Glutamatergic neuron (in vitro differentiated cells): ENCODE measurements at regions not wholly inside any gene's neighbourhood (a gene's known extent, or its start where the extent isn't known, plus 50 kb on each side); places are given as distances from the start of the nearest gene placed in this dataset.

Source experiments
- DNase-seq: peaks from one replicate; pipeline ENCODE4 v3.0.0; 2022
- H3K27ac Mint-ChIP-seq: one replicate; pipeline ENCODE4 v1.8.0; 2020; ENCODE audit warnings: mild to moderate bottlenecking, mixed read lengths, inconsistent platforms; ENCODE audit not compliant: unreplicated experiment
- H3K27me3 Mint-ChIP-seq: one replicate; pipeline ENCODE4 v1.8.0; 2020; ENCODE audit warnings: mild to moderate bottlenecking, moderate library complexity, mixed read lengths, inconsistent platforms; ENCODE audit not compliant: unreplicated experiment
- H3K36me3 Mint-ChIP-seq: one replicate; pipeline ENCODE4 v1.8.0; 2020; ENCODE audit warnings: mild to moderate bottlenecking, mixed read lengths, inconsistent platforms; ENCODE audit not compliant: unreplicated experiment
- H3K4me1 Mint-ChIP-seq: one replicate; pipeline ENCODE4 v1.8.0; 2020; ENCODE audit warnings: mild to moderate bottlenecking, low read depth, mixed read lengths, inconsistent platforms; ENCODE audit not compliant: unreplicated experiment
- H3K4me3 Mint-ChIP-seq: one replicate; pipeline ENCODE4 v1.8.0; 2020; ENCODE audit warnings: mild to moderate bottlenecking, mixed read lengths, inconsistent platforms; ENCODE audit not compliant: unreplicated experiment
- H3K9me3 Mint-ChIP-seq: one replicate; pipeline ENCODE4 v1.8.0; 2020; ENCODE audit warnings: mild to moderate bottlenecking, moderate library complexity, mixed read lengths, inconsistent platforms; ENCODE audit not compliant: unreplicated experiment
- CTCF ChIP-seq: fragments of 200-600 bp; sonication (generic); IDR thresholded peaks from one replicate; pipeline ENCODE4 v1.5.0; 2021; ENCODE audit not compliant: partially characterized antibody, unreplicated experiment

- H3K36me3 Mint-ChIP-seq, result no peaks in the 10 kb centered on the region
- no peak for TF ChIP-seq CTCF
- H3K27me3 Mint-ChIP-seq, result no peaks in the 10 kb centered on the region
- H3K9me3 Mint-ChIP-seq, result no peaks in the 10 kb centered on the region
- DNase-seq, result no peak
- H3K4me3 Mint-ChIP-seq, result no peak overlapping the region
- no peak overlapping the region for H3K27ac Mint-ChIP-seq
- no peaks in the 10 kb centered on the region for H3K4me1 Mint-ChIP-seq
Measured at GRCh38 chr12:77247542-77247941, 182.2 kb upstream of the E2F7 start.

GRCh38 chr12:77243345-77243744 lies 178.0 kb upstream of the E2F7 start:
- Mint-ChIP-seq H3K36me3 (no peaks in the 10 kb centered on the region), H3K27ac (no peak overlapping the region), H3K27me3 (no peaks in the 10 kb centered on the region), H3K4me3 (no peak overlapping the region), H3K4me1 (no peaks in the 10 kb centered on the region), H3K9me3 (no peaks in the 10 kb centered on the region)
- no peak for TF ChIP-seq CTCF
- DNase-seq, result no peak

- Mint-ChIP-seq H3K27me3 (no peaks in the 10 kb centered on the region), H3K27ac (no peak overlapping the region), H3K36me3 (no peaks in the 10 kb centered on the region), H3K4me1 (no peaks in the 10 kb centered on the region), H3K4me3 (no peak overlapping the region), H3K9me3 (no peaks in the 10 kb centered on the region)
- TF ChIP-seq CTCF, result no peak
- no peak for DNase-seq
Measured at GRCh38 chr12:77239617-77240016, 174.2 kb upstream of the E2F7 start.

DNA sequence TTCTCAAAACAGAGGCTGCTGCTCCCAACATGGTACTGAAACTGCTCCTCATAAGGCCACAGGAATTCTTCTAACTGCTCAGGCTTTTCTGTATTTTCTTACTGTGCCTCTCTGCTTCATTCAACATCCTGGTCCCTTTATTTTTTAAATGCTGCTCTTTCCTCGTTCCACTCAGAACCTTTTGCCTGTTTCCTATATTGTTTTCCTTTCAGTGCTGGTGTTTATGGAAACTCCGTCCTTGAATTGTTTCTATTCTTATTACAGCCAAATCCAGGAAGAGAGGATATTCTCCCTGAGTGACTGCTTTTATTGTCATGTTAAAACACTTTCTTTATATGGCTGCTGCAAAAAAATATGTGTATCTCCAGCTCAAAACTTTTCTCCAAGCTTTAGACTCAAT lies 173.0 kb upstream of the E2F7 start:
- Mint-ChIP-seq H3K9me3 (no peaks in the 10 kb centered on the region), H3K4me1 (no peaks in the 10 kb centered on the region), H3K27ac (no peak overlapping the region), H3K27me3 (no peaks in the 10 kb centered on the region), H3K36me3 (no peaks in the 10 kb centered on the region), H3K4me3 (no peak overlapping the region)
- no peak for DNase-seq
- no peak for TF ChIP-seq CTCF

DNA sequence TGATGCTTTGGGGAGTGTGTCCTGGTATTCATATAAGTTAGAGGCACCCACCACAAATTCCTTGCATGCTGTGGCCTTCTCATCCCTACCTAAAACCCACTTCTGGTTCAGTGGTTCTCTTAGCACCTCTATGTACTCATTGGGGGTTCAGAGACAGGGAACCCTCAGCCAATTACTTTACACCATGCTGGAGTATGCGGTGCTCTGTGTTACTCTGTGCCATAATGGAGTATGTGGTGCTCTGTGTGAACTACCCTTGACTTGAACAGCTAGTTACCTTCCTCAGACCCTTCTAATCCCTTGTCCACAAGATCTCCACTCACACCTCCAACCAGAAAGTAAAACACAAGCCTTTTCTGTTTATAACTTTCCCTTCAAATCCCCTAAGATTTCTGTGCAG lies 172.5 kb upstream of the E2F7 start:
- Mint-ChIP-seq H3K27me3 (no peaks in the 10 kb centered on the region), H3K4me1 (no peaks in the 10 kb centered on the region), H3K4me3 (no peak overlapping the region), H3K36me3 (no peaks in the 10 kb centered on the region), H3K27ac (no peak overlapping the region), H3K9me3 (no peaks in the 10 kb centered on the region)
- no peak for DNase-seq
- TF ChIP-seq CTCF, result no peak
